Ascending aorta (tissue), 2 donors: ENCODE measurements at regions not wholly inside any gene's neighbourhood (a gene's known extent, or its start where the extent isn't known, plus 50 kb on each side); places are given as distances from the start of the nearest gene placed in this dataset.
A peak's percentile ranks its signal among the peaks of the same experiment; 100 is the strongest.
"Not testable (repeated sequence)": the region's sequence is repeated elsewhere in the genome, so short reads cannot be mapped to it uniquely, and the experiment has no call there.

Source experiments
- DNase-seq, 2 donors: peaks; one replicate each; pipeline ENCODE4 v3.0.0-alpha.2; 2019; ENCODE audit warnings: low spot score in 2 of 2
- H3K27ac ChIP-seq, 2 donors: fragments of 200-600 bp; sonication (generic); one replicate each; pipeline ENCODE4 v1.5.1; 2016 to 2017; ENCODE audit warnings: mild to moderate bottlenecking in 1 of 2
- H3K27me3 ChIP-seq: fragments of 200-600 bp; sonication (generic); one replicate; pipeline ENCODE4 v1.5.1; 2017
- H3K36me3 ChIP-seq, 2 donors: fragments of 200-600 bp; sonication (generic); one replicate each; pipeline ENCODE4 v1.5.1; 2016
- H3K4me1 ChIP-seq, 2 donors: fragments of 200-600 bp; sonication (generic); one replicate each; pipeline ENCODE4 v1.5.1; 2016 to 2017; ENCODE audit warnings: mild to moderate bottlenecking in 1 of 2
- H3K4me3 ChIP-seq, 2 donors: fragments of 200-600 bp; sonication (generic); one replicate each; pipeline ENCODE4 v1.5.1; 2016 to 2017; ENCODE audit warnings: mild to moderate bottlenecking in 1 of 2
- H3K9me3 ChIP-seq, 2 donors: fragments of 200-600 bp; sonication (generic); one replicate each; pipeline ENCODE4 v1.5.1; 2016
- intact Hi-C: fragments of 100-400 bp; cut with DNase I; formaldehyde crosslinking; loops from one replicate; pipeline ENCODE4 v1.15.1; 2023
- TF ChIP-seq, protein P1 (sequence below), 3 experiments: fragments of 200-600 bp in 2 of 3; fragments of 450-650 bp in 1 of 3; sonication (generic) in 2 of 3; IDR thresholded peaks; one replicate each; pipeline ENCODE4 v1.5.1; 2016 to 2019; ENCODE audit warnings: antibody characterized with exemption in 3 of 3, mild to moderate bottlenecking in 1 of 3, moderate library complexity in 1 of 3

- H3K9me3 ChIP-seq, H3K27me3 ChIP-seq, H3K36me3 ChIP-seq, DNase-seq, intact Hi-C loops, H3K4me3 ChIP-seq, H3K27ac ChIP-seq, H3K4me1 ChIP-seq: not testable (repeated sequence)
- TF ChIP-seq, protein P1, sequence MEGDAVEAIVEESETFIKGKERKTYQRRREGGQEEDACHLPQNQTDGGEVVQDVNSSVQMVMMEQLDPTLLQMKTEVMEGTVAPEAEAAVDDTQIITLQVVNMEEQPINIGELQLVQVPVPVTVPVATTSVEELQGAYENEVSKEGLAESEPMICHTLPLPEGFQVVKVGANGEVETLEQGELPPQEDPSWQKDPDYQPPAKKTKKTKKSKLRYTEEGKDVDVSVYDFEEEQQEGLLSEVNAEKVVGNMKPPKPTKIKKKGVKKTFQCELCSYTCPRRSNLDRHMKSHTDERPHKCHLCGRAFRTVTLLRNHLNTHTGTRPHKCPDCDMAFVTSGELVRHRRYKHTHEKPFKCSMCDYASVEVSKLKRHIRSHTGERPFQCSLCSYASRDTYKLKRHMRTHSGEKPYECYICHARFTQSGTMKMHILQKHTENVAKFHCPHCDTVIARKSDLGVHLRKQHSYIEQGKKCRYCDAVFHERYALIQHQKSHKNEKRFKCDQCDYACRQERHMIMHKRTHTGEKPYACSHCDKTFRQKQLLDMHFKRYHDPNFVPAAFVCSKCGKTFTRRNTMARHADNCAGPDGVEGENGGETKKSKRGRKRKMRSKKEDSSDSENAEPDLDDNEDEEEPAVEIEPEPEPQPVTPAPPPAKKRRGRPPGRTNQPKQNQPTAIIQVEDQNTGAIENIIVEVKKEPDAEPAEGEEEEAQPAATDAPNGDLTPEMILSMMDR (IDR thresholded peaks at IDR 0.05): peak in 2 of 3 experiments; percentile 6 to 23
These were observed 85.4 kb upstream of the DRD5 start for GRCh38 chr4:9695994-9696393.

- H3K4me3 ChIP-seq, H3K36me3 ChIP-seq, H3K27ac ChIP-seq, intact Hi-C loops, H3K4me1 ChIP-seq, H3K9me3 ChIP-seq, H3K27me3 ChIP-seq, DNase-seq: not testable (repeated sequence)
These were observed 84.9 kb upstream of the DRD5 start for GRCh38 chr4:9696561-9696960.

DNA sequence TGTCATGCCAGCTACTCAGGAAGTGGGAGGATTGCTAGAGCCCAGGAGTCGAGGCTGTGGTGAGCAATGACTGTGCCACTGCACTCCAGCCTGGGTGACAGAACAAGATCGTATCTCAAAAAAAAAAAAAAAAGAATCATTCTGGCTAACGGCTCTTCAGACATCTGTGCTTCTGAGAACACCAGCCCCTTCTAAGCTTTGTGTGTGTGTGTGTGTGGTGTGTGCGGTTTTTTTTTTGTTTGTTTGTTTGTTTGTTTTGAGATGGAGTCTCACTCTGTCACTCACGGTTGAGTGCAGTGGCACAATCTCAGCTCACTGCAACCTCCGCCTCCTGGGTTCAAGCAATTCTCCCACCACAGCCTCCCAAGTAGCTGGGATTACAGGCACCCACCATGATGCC lies 79.4 kb upstream of the DRD5 start:
- intact Hi-C loops, DNase-seq, H3K27ac ChIP-seq, H3K4me1 ChIP-seq, H3K27me3 ChIP-seq, H3K9me3 ChIP-seq, H3K36me3 ChIP-seq, H3K4me3 ChIP-seq: not testable (repeated sequence)

DNA sequence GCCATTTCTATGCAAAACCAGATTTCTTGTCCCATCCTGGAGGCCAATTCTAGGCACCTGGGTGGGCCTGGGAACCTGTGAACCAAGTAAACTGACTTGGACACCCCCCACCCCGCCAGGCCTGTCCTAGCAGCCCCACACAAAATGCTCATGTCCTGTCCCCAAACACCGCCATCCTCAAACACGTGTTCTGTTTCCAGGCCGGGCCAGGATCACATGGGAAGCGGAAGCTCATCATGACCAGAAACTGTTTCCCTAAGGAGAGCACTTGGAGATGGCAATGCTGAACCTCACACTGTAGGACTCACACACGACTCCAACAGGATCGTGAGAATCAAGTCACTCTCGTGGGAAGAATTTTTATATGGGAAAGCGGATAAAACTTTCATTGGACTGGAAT lies 78.7 kb upstream of the DRD5 start:
- H3K9me3 ChIP-seq, H3K36me3 ChIP-seq, H3K27me3 ChIP-seq, intact Hi-C loops, H3K4me3 ChIP-seq, H3K27ac ChIP-seq, DNase-seq, H3K4me1 ChIP-seq: not testable (repeated sequence)

GRCh38 chr4:9703391-9703790 lies 78.0 kb upstream of the DRD5 start:
- no peaks in the 10 kb centered on the region for H3K9me3 ChIP-seq
- peak in 1 of 2 donors; percentile 67 for DNase-seq
- H3K4me1 ChIP-seq: no peaks in the 10 kb centered on the region
- TF ChIP-seq, protein P1 (IDR thresholded peaks at IDR 0.05): peak; percentile 24 to 54 (median 46)
- H3K27ac ChIP-seq: no peak overlapping the region
- H3K36me3 ChIP-seq: no peaks in the 10 kb centered on the region
- intact Hi-C loops: no loop called here
- H3K4me3 ChIP-seq: no peak overlapping the region
- no peaks in the 10 kb centered on the region for H3K27me3 ChIP-seq

DNA sequence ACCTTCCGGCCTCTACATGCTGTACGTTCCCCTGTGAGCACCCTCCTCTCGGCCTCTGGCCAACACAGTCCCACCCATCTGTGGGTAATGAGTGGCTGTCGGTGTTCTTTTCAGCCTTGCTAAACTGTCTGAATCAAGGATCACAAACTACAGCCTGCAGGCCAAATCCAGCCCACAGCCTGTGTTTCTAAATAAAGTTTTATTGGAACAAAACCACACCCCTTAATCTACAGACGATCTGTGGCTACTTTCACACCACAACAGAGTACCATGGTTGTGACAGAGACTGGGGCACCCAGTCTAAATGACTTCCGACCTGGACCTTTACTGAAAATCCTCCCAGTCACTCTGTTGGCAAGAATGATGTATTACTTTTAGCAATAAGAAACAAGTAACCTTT lies 77.3 kb upstream of the DRD5 start:
- intact Hi-C loops, H3K4me1 ChIP-seq, H3K9me3 ChIP-seq, DNase-seq, H3K36me3 ChIP-seq, H3K27ac ChIP-seq, H3K4me3 ChIP-seq, H3K27me3 ChIP-seq: not testable (repeated sequence)

- H3K36me3 ChIP-seq: no peaks in the 10 kb centered on the region
- DNase-seq: no peak
- no peak overlapping the region for H3K27ac ChIP-seq
- H3K4me1 ChIP-seq: no peaks in the 10 kb centered on the region
- TF ChIP-seq, protein P1 (IDR thresholded peaks at IDR 0.05): no peak
- intact Hi-C loops: no loop called here
- H3K4me3 ChIP-seq: no peak overlapping the region
- no peaks in the 10 kb centered on the region for H3K27me3 ChIP-seq
- no peaks in the 10 kb centered on the region for H3K9me3 ChIP-seq
These were observed 76.7 kb upstream of the DRD5 start for GRCh38 chr4:9704551-9705332.

GRCh38 chr4:9707281-9707680 lies 74.2 kb upstream of the DRD5 start:
- intact Hi-C loops, H3K36me3 ChIP-seq, H3K4me3 ChIP-seq, H3K9me3 ChIP-seq, DNase-seq, H3K27me3 ChIP-seq, H3K27ac ChIP-seq, H3K4me1 ChIP-seq: not testable (repeated sequence)

GRCh38 chr4:9707936-9708335 lies 73.5 kb upstream of the DRD5 start:
- H3K27me3 ChIP-seq, intact Hi-C loops, DNase-seq, H3K36me3 ChIP-seq, H3K9me3 ChIP-seq, H3K27ac ChIP-seq, H3K4me3 ChIP-seq, H3K4me1 ChIP-seq: not testable (repeated sequence)
